ENCODE measurements at regions not wholly inside any gene's neighbourhood (a gene's known extent, or its start where the extent isn't known, plus 50 kb on each side); places are given as distances from the start of the nearest gene placed in this dataset.

DNA sequence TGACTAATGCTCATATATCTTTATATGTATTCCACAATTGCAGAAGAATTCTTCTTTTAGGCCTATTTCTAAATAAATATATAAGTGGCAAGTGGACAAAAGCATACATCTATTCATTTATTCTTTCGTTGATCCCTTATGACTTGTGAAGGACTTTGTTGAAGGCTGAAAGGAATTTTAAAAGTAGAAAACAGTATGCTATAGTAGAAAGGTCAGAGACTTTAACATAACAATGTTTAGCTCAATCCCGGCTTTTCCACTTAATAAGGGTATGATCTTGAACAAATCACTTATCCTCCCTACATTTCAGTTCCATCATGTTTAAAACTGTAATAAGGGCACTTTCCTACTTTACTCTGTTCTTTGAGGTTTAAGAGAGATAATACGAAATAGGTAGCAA lies 672.9 kb downstream of the MECOM start:
- POLR2A ChIA-PET, result no interaction called here
- CTCF ChIA-PET (ENCODE audit: low intra/inter-chr PET ratio, low total read pairs), result no interaction called here
- intact Hi-C loops (cut with micrococcal nuclease; ENCODE audit: unreplicated experiment) (no loop called here), in situ Hi-C loops (cut with HindIII; ENCODE audit: extremely low pct_ligation_motif_present, low pct_unique_long_range_greater_than_20kb) (no loop called here)
- BruUV-seq (replicated peaks), result no TSS peak
- no peak overlapping the region for H3K27ac ChIP-seq (ENCODE audit: extremely low read length, insufficient read depth, low read length)
- H3K4me2 ChIP-seq (ENCODE audit: low read depth, low read length), result no peak overlapping the region
- ATAC-seq (no peak), FAIRE-seq (no peak), DNase-seq (ENCODE audit: low spot score) (no peak)
- no peak overlapping the region for H3K4me3 ChIP-seq (replicated peaks in 1 of 3; ENCODE audit: insufficient read depth in 1 of 3, low read depth in 2 of 3, low read length in 3 of 3)
- H2AFZ ChIP-seq (ENCODE audit: low read length), result no peak overlapping the region
- H3K9me3 ChIP-seq (ENCODE audit: low read length), result no peaks in the 10 kb centered on the region
- H3K36me3 ChIP-seq (replicated peaks in 1 of 2; ENCODE audit: control insufficient read depth in 1 of 2, insufficient read depth in 2 of 2, low read length in 2 of 2), result no peaks in the 10 kb centered on the region
- H3K9ac ChIP-seq (ENCODE audit: insufficient read depth, low read depth, low read length), result no peak overlapping the region
- H3K79me2 ChIP-seq (ENCODE audit: insufficient read depth, low read length), result no peaks in the 10 kb centered on the region
- peaks cover 33% of the 10 kb centered on the region for H3K4me1 ChIP-seq (ENCODE audit: insufficient read depth, low read length)
- WGBS (ENCODE audit: low lambda C conversion rate), result 50% methylated on average over 3 of the region's 3 CpGs
- H3K27me3 ChIP-seq (ENCODE audit: control insufficient read depth in 1 of 2, insufficient read depth in 2 of 2, low read length in 2 of 2), result no peaks in the 10 kb centered on the region
- H4K20me1 ChIP-seq (ENCODE audit: insufficient read depth, low read length), result no peaks in the 10 kb centered on the region
- TF ChIP-seq PHF8 (CRISPR knock-in tag; IDR thresholded peaks at IDR 0.05), result no peak
- TF ChIP-seq MAX (IDR thresholded peaks at IDR 0.05), result no peak
- no peak for TF ChIP-seq ZNF143 (CRISPR knock-in tag; IDR thresholded peaks at IDR 0.05)
- TF ChIP-seq, protein P1, sequence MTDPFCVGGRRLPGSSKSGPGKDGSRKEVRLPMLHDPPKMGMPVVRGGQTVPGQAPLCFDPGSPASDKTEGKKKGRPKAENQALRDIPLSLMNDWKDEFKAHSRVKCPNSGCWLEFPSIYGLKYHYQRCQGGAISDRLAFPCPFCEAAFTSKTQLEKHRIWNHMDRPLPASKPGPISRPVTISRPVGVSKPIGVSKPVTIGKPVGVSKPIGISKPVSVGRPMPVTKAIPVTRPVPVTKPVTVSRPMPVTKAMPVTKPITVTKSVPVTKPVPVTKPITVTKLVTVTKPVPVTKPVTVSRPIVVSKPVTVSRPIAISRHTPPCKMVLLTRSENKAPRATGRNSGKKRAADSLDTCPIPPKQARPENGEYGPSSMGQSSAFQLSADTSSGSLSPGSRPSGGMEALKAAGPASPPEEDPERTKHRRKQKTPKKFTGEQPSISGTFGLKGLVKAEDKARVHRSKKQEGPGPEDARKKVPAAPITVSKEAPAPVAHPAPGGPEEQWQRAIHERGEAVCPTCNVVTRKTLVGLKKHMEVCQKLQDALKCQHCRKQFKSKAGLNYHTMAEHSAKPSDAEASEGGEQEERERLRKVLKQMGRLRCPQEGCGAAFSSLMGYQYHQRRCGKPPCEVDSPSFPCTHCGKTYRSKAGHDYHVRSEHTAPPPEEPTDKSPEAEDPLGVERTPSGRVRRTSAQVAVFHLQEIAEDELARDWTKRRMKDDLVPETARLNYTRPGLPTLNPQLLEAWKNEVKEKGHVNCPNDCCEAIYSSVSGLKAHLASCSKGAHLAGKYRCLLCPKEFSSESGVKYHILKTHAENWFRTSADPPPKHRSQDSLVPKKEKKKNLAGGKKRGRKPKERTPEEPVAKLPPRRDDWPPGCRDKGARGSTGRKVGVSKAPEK (CRISPR knock-in tag; IDR thresholded peaks at IDR 0.05; ENCODE audit: borderline replicate concordance), result no peak
- TF ChIP-seq EHMT2 (IDR thresholded peaks at IDR 0.05; ENCODE audit: borderline replicate concordance, low read depth, low read length), result no peak
- no peak for TF ChIP-seq GATAD1 (CRISPR knock-in tag; IDR thresholded peaks at IDR 0.05)
- no peak for TF ChIP-seq JUN (CRISPR knock-in tag; IDR thresholded peaks at IDR 0.05)
- no peak for TF ChIP-seq ZNF30 (CRISPR knock-in tag; IDR thresholded peaks at IDR 0.05)
- TF ChIP-seq ISL2 (CRISPR knock-in tag; IDR thresholded peaks at IDR 0.05), result no peak
- TF ChIP-seq, protein P2, sequence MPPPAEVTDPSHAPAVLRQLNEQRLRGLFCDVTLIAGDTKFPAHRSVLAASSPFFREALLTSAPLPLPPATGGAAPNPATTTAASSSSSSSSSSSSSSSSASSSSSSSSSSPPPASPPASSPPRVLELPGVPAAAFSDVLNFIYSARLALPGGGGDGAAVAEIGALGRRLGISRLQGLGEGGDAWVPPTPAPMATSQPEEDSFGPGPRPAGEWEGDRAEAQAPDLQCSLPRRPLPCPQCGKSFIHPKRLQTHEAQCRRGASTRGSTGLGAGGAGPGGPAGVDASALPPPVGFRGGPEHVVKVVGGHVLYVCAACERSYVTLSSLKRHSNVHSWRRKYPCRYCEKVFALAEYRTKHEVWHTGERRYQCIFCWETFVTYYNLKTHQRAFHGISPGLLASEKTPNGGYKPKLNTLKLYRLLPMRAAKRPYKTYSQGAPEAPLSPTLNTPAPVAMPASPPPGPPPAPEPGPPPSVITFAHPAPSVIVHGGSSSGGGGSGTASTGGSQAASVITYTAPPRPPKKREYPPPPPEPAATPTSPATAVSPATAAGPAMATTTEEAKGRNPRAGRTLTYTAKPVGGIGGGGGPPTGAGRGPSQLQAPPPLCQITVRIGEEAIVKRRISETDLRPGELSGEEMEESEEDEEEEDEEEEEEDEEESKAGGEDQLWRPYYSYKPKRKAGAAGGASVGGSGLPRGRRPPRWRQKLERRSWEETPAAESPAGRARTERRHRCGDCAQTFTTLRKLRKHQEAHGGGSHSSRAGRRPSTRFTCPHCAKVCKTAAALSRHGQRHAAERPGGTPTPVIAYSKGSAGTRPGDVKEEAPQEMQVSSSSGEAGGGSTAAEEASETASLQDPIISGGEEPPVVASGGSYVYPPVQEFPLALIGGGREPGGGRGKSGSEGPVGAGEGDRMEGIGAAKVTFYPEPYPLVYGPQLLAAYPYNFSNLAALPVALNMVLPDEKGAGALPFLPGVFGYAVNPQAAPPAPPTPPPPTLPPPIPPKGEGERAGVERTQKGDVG (CRISPR knock-in tag; IDR thresholded peaks at IDR 0.05; ENCODE audit: borderline replicate concordance), result no peak
- TF ChIP-seq FOXK2 (IDR thresholded peaks at IDR 0.05), result no peak
- no peak for TF ChIP-seq ARID5B (CRISPR knock-in tag; IDR thresholded peaks at IDR 0.05)
- TF ChIP-seq, protein P3, sequence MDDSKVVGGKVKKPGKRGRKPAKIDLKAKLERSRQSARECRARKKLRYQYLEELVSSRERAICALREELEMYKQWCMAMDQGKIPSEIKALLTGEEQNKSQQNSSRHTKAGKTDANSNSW (CRISPR knock-in tag; IDR thresholded peaks at IDR 0.05; ENCODE audit: borderline replicate concordance), result no peak
- no peak for TF ChIP-seq HOXA9 (CRISPR knock-in tag; IDR thresholded peaks at IDR 0.05; ENCODE audit: borderline replicate concordance)
- TF ChIP-seq SMAD9 (CRISPR knock-in tag; IDR thresholded peaks at IDR 0.05), result no peak
- no peak for TF ChIP-seq ZNF12 (CRISPR knock-in tag; IDR thresholded peaks at IDR 0.05)
